Heart right ventricle (tissue), 16 donors: ENCODE measurements at regions not wholly inside any gene's neighbourhood (a gene's known extent, or its start where the extent isn't known, plus 50 kb on each side); places are given as distances from the start of the nearest gene placed in this dataset.

Source experiments
- ATAC-seq, 8 donors: fragments of 200-7000 bp; cut with Tn5 transposase; one replicate each; pipeline ENCODE4 v1.9.1; 2020; ENCODE audit warnings: mild to moderate bottlenecking in 8 of 8, moderate library complexity in 8 of 8, moderate number of reproducible peaks in 1 of 8
- DNase-seq, 2 donors: peaks; one replicate each; pipeline ENCODE4 v3.0.0-alpha.2; 2020
- H3K27ac ChIP-seq, 10 donors: fragments of 200-600 bp; sonication (generic) in 2 of 10; one replicate each; pipeline versions ENCODE4 v1.5.0 to v1.8.0; 2020 to 2022; ENCODE audit warnings: mild to moderate bottlenecking in 3 of 10
- H3K27me3 ChIP-seq, 7 donors: fragments of 200-600 bp; one replicate each; pipeline ENCODE4 v1.8.0; 2021 to 2022; ENCODE audit warnings: mild to moderate bottlenecking in 2 of 7
- H3K36me3 ChIP-seq, 9 donors: fragments of 200-600 bp; sonication (generic) in 1 of 9; one replicate each; pipeline versions ENCODE4 v1.5.0 to v1.8.0; 2020 to 2022; ENCODE audit warnings: mild to moderate bottlenecking in 2 of 9
- H3K4me1 ChIP-seq, 9 donors: fragments of 200-600 bp; sonication (generic) in 1 of 9; one replicate each; pipeline versions ENCODE4 v1.5.0 to v1.8.0; 2020 to 2022; ENCODE audit warnings: mild to moderate bottlenecking in 4 of 9
- H3K4me3 ChIP-seq, 10 donors: fragments of 200-600 bp; sonication (generic) in 2 of 10; one replicate each; pipeline versions ENCODE4 v1.5.0 to v1.8.0; 2020 to 2022; ENCODE audit warnings: mild to moderate bottlenecking in 7 of 10, moderate library complexity in 2 of 10
- H3K9me3 ChIP-seq, 11 donors: fragments of 200-600 bp in 10 of 11; sonication (generic) in 2 of 11; one replicate each; pipeline versions ENCODE4 v1.5.0 to v1.8.0; 2013 to 2022; ENCODE audit warnings: mild to moderate bottlenecking in 2 of 11, control low read depth in 1 of 11, moderate library complexity in 1 of 11
- WGBS, 2 donors: extraction: QIAGEN DNeasy Blood & Tissue Kit; methylation state at CpG; one replicate each; pipeline ENCODE4 v1.1.7; 2013; ENCODE audit warnings: inconsistent platforms in 1 of 2; 5-methylcytosine and 5-hydroxymethylcytosine counted together
- intact Hi-C, 10 donors: fragments of 100-400 bp; cut with DNase I; formaldehyde crosslinking; loops; one replicate each; pipeline versions ENCODE4 v1.11.1 to v1.14.2; 2022
- TF ChIP-seq, protein P1 (sequence below), 9 donors: fragments of 200-600 bp; sonication (generic) in 2 of 9; IDR thresholded peaks; one replicate each; pipeline versions ENCODE4 v1.5.0 to v1.8.0; 2021 to 2022; ENCODE audit warnings: antibody characterized with exemption in 9 of 9, mild to moderate bottlenecking in 5 of 9, moderate library complexity in 1 of 9
- donor health status: Arrhythmogenic right ventricular cardiomyopathy.
- donor health status: ischemic (EF 13 %, LVEDD 7.1; RV severe dilation, severe dysfunction).
- donor health status: healthy with polysubstance abuse.
- donor health status: DM: no; HTN: yes; CAD: no.
- donor health status: DM: no; HTN: no; CAD: no.
- donor health status: ischemic (EF 25% LVEDD 6.9; RV normal size, moderate dysfunction).
- donor health status: ischemic (EF 25% LVEDD 5.7; RV mildly dilated, moderate dysfunction).
- donor health status: healthy.
- donor health status: DM: yes; HTN: yes; CAD: no.
- donor health status: Ischemic cardiomyopathy.
- donor health status: ischemic (EF 35%, LVEDD 5.7; RV mildly dilated, moderate dysfunction).
- donor health status: nonischemic (EF 11% LVEDD 7.7; RV severe dilation, severe dysfunction).
- donor health status: DM: yes; HTN: yes; CAD: no.
- donor health status: PGD.
- donor health status: ischemic (EF 29% LVEDD 5.4; RV normal size, mild dysfunction).
- donor health status: nonischemic (EF 23%, LVEDD 6.1; RV moderate dilation, normal function).

DNA sequence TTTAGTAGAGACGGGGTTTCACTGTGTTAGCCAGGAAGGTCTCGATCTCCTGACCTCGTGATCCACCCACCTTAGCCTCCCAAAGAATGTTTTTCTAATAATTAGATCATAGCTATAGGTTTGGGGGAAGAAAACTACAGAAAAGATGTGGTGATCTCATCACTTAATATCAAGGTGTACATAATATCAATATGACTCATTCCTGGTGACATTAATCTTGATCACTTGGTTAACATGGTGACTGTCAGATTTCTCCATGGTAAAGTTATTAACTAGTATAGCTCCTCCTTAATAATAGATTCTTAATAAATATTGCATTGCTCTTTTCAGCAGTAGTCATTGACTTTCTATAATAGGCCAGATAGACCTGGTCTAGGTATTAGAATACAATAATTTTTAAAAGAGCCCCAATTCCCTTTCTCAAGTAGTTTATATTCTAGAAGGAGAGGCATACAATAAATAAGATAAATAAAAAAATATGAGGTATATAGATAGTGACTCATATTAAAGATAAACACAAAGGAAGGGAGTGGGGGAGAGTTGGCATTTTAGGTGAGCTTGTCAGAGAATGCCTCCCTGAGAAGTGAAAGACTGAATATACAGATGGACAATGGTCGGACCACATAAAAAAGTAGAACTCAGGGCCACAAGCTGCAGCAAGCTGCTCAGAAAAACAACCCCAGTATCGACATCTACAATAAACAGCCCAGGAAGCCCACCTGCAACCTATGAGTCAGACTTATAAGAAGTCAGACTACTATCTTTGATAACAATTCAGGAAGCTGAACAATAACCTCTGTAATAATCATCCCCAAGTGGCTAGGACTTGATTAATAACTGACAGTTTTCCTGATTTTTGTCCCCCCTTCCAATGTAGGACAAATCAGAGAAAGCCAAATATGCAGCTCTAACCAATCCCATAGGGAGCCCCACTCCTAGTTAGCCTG lies 210.8 kb downstream of the RFC3 start:
- no peaks in the 10 kb centered on the region for H3K4me1 ChIP-seq
- intact Hi-C loops: no loop called here
- H3K36me3 ChIP-seq: no peaks in the 10 kb centered on the region
- no peak overlapping the region for H3K4me3 ChIP-seq
- TF ChIP-seq, protein P1, sequence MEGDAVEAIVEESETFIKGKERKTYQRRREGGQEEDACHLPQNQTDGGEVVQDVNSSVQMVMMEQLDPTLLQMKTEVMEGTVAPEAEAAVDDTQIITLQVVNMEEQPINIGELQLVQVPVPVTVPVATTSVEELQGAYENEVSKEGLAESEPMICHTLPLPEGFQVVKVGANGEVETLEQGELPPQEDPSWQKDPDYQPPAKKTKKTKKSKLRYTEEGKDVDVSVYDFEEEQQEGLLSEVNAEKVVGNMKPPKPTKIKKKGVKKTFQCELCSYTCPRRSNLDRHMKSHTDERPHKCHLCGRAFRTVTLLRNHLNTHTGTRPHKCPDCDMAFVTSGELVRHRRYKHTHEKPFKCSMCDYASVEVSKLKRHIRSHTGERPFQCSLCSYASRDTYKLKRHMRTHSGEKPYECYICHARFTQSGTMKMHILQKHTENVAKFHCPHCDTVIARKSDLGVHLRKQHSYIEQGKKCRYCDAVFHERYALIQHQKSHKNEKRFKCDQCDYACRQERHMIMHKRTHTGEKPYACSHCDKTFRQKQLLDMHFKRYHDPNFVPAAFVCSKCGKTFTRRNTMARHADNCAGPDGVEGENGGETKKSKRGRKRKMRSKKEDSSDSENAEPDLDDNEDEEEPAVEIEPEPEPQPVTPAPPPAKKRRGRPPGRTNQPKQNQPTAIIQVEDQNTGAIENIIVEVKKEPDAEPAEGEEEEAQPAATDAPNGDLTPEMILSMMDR (IDR thresholded peaks at IDR 0.05): no peak
- H3K27ac ChIP-seq: no peak overlapping the region
- no peak for DNase-seq
- H3K9me3 ChIP-seq: peaks cover 0 to 19% (median 0%) of the 10 kb centered on the region in 11 donors
- H3K27me3 ChIP-seq: no peaks in the 10 kb centered on the region
- no peak for ATAC-seq
- WGBS, 2 donors: 87 to 91% methylated on average over 5 of the region's 5 CpGs

DNA sequence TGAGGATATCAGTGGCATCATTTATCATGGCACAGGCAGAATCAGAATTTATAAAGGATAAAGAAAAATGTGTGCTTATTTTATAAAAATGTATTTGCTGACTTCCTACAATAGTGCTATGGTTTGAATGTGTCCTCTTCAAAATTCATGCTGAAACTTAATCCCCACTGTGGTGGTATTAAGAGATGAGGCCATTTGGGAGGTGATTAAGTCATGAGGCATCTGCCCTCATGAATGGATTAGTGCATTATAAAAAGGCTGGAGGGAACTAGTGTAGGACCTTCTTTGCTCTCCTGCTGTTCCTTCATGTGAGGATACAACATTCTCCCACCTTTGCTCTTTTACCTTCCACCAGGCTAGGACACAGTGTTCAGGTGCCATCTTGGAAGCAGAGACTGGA lies 212.8 kb downstream of the RFC3 start:
- TF ChIP-seq, protein P1 (IDR thresholded peaks at IDR 0.05): no peak

DNA sequence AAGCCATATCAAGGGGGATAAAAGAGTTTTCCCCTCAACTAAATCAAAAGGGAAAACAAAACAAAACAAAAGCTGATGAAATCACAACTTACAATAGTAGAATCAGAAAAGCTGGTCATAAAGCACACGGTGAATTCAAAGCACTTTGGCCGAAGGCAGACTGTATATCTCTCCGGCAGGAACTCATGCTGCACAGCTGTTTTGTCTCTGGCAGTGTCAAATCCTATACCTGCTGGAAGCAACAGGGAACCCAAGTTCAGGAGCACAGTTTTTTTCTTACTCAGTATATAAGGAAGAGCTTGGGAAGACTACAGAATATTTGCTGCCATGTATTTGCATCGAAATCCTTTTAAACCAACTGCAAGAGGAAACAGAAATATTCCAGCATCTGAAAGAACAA lies 213.7 kb downstream of the RFC3 start:
- DNase-seq (no peak), ATAC-seq (no peak)
- peaks cover 0 to 22% (median 0%) of the 10 kb centered on the region in 11 donors for H3K9me3 ChIP-seq
- H3K27me3 ChIP-seq: no peaks in the 10 kb centered on the region
- H3K27ac ChIP-seq: no peak overlapping the region
- TF ChIP-seq, protein P1 (IDR thresholded peaks at IDR 0.05): no peak
- WGBS, 2 donors: 66% methylated on average over 4 of the region's 4 CpGs
- H3K4me1 ChIP-seq: no peaks in the 10 kb centered on the region
- H3K36me3 ChIP-seq: no peaks in the 10 kb centered on the region
- intact Hi-C loops: no loop called here
- H3K4me3 ChIP-seq: no peak overlapping the region

More for the DNA sequence above, 212.8 kb downstream of the RFC3 start:
- Histone ChIP-seq H3K4me3 (no peak overlapping the region), H3K9me3 (peaks cover 0 to 29% (median 0%) of the 10 kb centered on the region in 11 donors), H3K36me3 (no peaks in the 10 kb centered on the region), H3K4me1 (no peaks in the 10 kb centered on the region), H3K27ac (no peak overlapping the region), H3K27me3 (no peaks in the 10 kb centered on the region)
- intact Hi-C loops: no loop called here
- DNase-seq: no peak
- ATAC-seq: no peak

DNA sequence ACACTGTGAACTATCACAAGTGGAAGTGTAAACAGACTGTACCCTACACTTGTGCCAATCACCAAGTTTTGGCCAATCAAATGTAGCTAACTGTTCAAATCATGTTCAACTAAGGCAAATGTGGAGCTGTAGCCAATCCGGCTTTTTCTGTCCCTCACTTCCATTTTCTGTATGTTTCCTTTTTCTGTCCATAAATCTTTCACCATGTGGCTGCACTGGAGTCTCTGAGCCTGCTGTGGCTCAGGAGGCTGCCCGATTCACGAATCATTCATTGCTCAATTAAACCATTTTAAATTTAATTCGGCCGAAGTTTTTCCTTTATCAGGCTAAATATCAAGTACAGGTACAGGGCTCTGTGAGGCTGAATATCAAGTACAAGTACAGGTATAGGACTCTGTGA lies 216.5 kb downstream of the RFC3 start:
- WGBS, 2 donors: 95 to 96% methylated on average over 5 of the region's 5 CpGs
- no peak for ATAC-seq
- H3K9me3 ChIP-seq: peaks cover 0 to 15% (median 0%) of the 10 kb centered on the region in 11 donors
- no peaks in the 10 kb centered on the region for H3K4me1 ChIP-seq
- H3K36me3 ChIP-seq: no peaks in the 10 kb centered on the region
- no peak overlapping the region for H3K4me3 ChIP-seq
- H3K27ac ChIP-seq: no peak overlapping the region
- no peak for DNase-seq
- TF ChIP-seq, protein P1 (IDR thresholded peaks at IDR 0.05): no peak
- no peaks in the 10 kb centered on the region for H3K27me3 ChIP-seq
- intact Hi-C loops: no loop called here
